HFFc6 (cell line): ENCODE measurements at regions not wholly inside any gene's neighbourhood (a gene's known extent, or its start where the extent isn't known, plus 50 kb on each side); places are given as distances from the start of the nearest gene placed in this dataset.
A peak's percentile ranks its signal among the peaks of the same experiment; 100 is the strongest.

Experiments
- DNase-seq: peaks from one replicate; pipeline ENCODE4 v3.0.0-alpha.2; 2018
- H3K27ac Mint-ChIP-seq: 2 replicates; pipeline ENCODE4 v1.8.0; 2020; ENCODE audit warnings: mild to moderate bottlenecking, mixed read lengths
- H3K27me3 Mint-ChIP-seq: 2 replicates; pipeline ENCODE4 v1.8.0; 2021; ENCODE audit warnings: mild to moderate bottlenecking, moderate library complexity, mixed read lengths; ENCODE audit not compliant: insufficient read depth
- H3K36me3 Mint-ChIP-seq: 2 replicates; pipeline ENCODE4 v1.8.0; 2021; ENCODE audit warnings: low read depth, mixed read lengths
- H3K4me1 Mint-ChIP-seq: 2 replicates; pipeline ENCODE4 v1.8.0; 2020; ENCODE audit warnings: low read depth, mixed read lengths
- H3K4me3 Mint-ChIP-seq: 2 replicates; pipeline ENCODE4 v1.8.0; 2020; ENCODE audit warnings: mild to moderate bottlenecking, moderate library complexity, mixed read lengths
- H3K9me3 Mint-ChIP-seq: 2 replicates; pipeline ENCODE4 v1.8.0; 2020; ENCODE audit warnings: mild to moderate bottlenecking, mixed read lengths
- TF ChIP-seq, protein P1 (sequence below): fragments of 200-600 bp; sonication (generic); IDR thresholded peaks from 2 replicates; pipeline ENCODE4 v1.5.0; 2021; ENCODE audit warnings: antibody characterized with exemption, mild to moderate bottlenecking

DNA sequence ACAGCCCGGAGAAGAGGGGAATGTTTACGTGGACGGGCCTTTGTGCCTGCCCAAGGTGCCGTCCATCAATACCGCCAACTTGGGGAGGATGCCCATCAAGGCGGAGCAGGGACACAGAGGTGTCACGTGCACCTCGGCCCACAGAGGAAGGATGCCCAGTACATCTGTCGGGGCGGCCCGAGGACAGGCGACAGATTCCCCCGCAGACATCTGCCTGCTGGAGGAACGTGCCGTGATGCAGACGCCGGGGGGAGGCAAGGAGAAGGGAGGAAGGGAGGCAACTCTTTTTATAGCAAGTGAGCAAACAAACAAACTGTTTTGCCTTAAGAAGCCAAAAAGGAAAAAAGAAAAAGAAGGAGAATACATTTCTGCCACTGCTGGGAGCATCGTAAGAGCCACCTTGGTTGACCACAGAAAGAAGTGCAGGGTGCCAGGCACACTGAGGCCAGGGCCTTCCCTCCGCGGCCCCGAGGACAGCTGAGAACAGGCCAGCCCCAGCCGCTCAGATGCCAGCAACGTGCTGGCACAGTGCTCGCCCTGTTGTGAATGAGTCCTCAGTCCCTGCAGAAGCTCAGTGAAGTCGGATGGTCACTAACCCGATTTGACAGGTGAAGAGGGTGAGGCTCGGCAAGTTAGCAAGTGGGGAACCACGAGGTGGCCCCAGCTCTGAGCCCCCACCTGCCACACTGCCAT is 146.4 kb downstream of the RBFOX3 start:
- TF ChIP-seq, protein P1, sequence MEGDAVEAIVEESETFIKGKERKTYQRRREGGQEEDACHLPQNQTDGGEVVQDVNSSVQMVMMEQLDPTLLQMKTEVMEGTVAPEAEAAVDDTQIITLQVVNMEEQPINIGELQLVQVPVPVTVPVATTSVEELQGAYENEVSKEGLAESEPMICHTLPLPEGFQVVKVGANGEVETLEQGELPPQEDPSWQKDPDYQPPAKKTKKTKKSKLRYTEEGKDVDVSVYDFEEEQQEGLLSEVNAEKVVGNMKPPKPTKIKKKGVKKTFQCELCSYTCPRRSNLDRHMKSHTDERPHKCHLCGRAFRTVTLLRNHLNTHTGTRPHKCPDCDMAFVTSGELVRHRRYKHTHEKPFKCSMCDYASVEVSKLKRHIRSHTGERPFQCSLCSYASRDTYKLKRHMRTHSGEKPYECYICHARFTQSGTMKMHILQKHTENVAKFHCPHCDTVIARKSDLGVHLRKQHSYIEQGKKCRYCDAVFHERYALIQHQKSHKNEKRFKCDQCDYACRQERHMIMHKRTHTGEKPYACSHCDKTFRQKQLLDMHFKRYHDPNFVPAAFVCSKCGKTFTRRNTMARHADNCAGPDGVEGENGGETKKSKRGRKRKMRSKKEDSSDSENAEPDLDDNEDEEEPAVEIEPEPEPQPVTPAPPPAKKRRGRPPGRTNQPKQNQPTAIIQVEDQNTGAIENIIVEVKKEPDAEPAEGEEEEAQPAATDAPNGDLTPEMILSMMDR, result no peak
- Mint-ChIP-seq H3K27ac (no peak overlapping the region), H3K4me1 (no peaks in the 10 kb centered on the region; the same call in 1 of the 2 replicates), H3K36me3 (0 out of 2 replicates have a peak, but pooled peaks cover 5% of the 10 kb centered on the region), H3K4me3 (no peak overlapping the region), H3K27me3 (peaks cover 11% of the 10 kb centered on the region), H3K9me3 (peaks cover 48% of the 10 kb centered on the region)
- no peak for DNase-seq

DNA sequence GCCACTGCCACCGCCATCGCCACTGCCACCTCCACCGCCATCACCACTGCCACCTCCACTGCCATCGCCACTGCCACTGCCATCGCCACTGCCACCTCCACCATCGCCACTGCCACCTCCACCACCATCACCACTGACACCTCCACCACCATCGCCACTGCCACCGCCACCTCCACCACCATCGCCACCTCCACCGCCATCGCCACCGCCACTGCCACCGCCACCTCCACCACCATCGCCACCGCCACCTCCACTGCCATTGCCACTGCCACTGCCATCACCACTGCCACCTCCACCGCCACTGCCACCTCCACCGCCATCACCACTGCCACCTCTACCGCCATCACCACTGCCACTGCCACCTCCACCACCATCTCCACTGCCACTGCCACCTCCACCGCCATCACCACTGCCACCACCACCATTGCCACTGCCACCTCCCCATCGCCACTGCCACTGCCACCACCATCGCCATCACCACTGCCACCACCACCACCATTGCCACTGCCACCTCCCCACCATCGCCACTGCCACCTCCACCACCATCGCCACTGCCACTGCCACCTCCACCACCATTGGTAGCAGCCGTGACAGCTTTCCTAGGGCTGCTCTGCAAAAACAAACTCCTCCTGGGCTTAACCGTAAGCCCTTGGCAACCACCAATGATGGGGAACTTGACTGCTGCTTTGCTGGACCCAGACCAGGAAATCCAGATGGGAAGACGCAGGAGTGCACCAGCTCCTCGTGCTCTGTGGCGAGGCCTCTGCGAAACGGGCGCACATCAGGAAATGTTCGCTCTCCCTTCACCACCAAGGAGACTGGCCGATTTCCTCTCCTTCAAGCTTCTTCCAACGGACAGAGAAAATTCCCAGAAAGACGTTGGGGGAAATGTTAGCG is 147.2 kb downstream of the RBFOX3 start:
- TF ChIP-seq, protein P1, result no peak
- peaks cover 46% of the 10 kb centered on the region for H3K9me3 Mint-ChIP-seq
- peaks cover 11% of the 10 kb centered on the region for H3K27me3 Mint-ChIP-seq
- H3K27ac Mint-ChIP-seq, result no peak overlapping the region
- 0 out of 2 replicates have a peak, but pooled peaks cover 5% of the 10 kb centered on the region for H3K36me3 Mint-ChIP-seq
- no peak for DNase-seq
- H3K4me3 Mint-ChIP-seq, result no peak overlapping the region
- H3K4me1 Mint-ChIP-seq, result no peaks in the 10 kb centered on the region; the same call in 1 of the 2 replicates

DNA sequence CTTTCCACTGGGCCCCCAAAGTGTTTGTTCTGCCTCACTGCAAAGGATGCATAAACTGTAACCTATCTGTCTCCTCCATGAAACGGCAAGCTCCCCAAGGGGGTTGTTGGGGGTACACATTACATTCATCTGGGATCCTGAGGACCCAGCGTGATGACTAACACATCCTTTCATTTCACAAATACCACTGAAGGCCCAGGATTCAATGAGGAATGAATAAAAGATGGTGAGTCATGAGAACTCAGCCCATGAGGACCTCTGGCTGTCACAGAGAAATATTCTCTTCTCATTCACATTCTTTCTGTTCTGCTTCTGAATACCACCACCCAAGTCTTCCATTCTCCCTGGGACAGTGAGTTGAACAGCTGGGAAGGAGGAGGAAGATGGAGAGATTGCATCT is 149.8 kb downstream of the RBFOX3 start:
- DNase-seq, result peak; percentile 42

GRCh38 chr17:79459846-79460245 is 151.0 kb downstream of the RBFOX3 start:
- peaks cover 9% of the 10 kb centered on the region for H3K27me3 Mint-ChIP-seq

More for the DNA sequence above, 149.8 kb downstream of the RBFOX3 start:
- H3K4me1 Mint-ChIP-seq, result no peaks in the 10 kb centered on the region; the same call in 1 of the 2 replicates
- peaks cover 66% of the 10 kb centered on the region for H3K9me3 Mint-ChIP-seq
- no peak overlapping the region for H3K4me3 Mint-ChIP-seq
- no peak overlapping the region for H3K27ac Mint-ChIP-seq
- 0 out of 2 replicates have a peak, but pooled peaks cover 5% of the 10 kb centered on the region for H3K36me3 Mint-ChIP-seq
- peaks cover 11% of the 10 kb centered on the region for H3K27me3 Mint-ChIP-seq
- TF ChIP-seq, protein P1, result no peak

GRCh38 chr17:79459003-79459655 is 151.7 kb downstream of the RBFOX3 start:
- peaks cover 68% of the 10 kb centered on the region for H3K9me3 Mint-ChIP-seq
- H3K4me1 Mint-ChIP-seq, result no peaks in the 10 kb centered on the region; the same call in 1 of the 2 replicates
- no peak for DNase-seq
- H3K27ac Mint-ChIP-seq, result no peak overlapping the region
- TF ChIP-seq, protein P1, result no peak
- H3K36me3 Mint-ChIP-seq, result 0 out of 2 replicates have a peak, but pooled peaks cover 5% of the 10 kb centered on the region
- H3K4me3 Mint-ChIP-seq, result no peak overlapping the region
- peaks cover 9% of the 10 kb centered on the region for H3K27me3 Mint-ChIP-seq

More at GRCh38 chr17:79459846-79460245, 151.0 kb downstream of the RBFOX3 start:
- H3K4me3 Mint-ChIP-seq, result no peak overlapping the region
- TF ChIP-seq, protein P1, result no peak
- H3K27ac Mint-ChIP-seq, result no peak overlapping the region
- H3K36me3 Mint-ChIP-seq, result 0 out of 2 replicates have a peak, but pooled peaks cover 5% of the 10 kb centered on the region
- no peaks in the 10 kb centered on the region; the same call in 1 of the 2 replicates for H3K4me1 Mint-ChIP-seq
- no peak for DNase-seq
- peaks cover 69% of the 10 kb centered on the region for H3K9me3 Mint-ChIP-seq
